Stomach smooth muscle (tissue), 2 donors: ENCODE measurements at regions not wholly inside any gene's neighbourhood (a gene's known extent, or its start where the extent isn't known, plus 50 kb on each side); places are given as distances from the start of the nearest gene placed in this dataset.
"Not testable (repeated sequence)": the region's sequence is repeated elsewhere in the genome, so short reads cannot be mapped to it uniquely, and the experiment has no call there.

Experiments
- H3K27ac ChIP-seq: one replicate; pipeline ENCODE4 v1.7.0; 2013; ENCODE audit warnings: mild to moderate bottlenecking, low read length, inconsistent platforms
- H3K27me3 ChIP-seq, 2 donors: one replicate each; pipeline ENCODE4 v1.7.0; 2013; ENCODE audit warnings: low read length in 2 of 2; ENCODE audit not compliant: insufficient read depth in 2 of 2, control insufficient read depth in 1 of 2
- H3K36me3 ChIP-seq, 2 donors: one replicate each; pipeline ENCODE4 v1.7.0; 2013; ENCODE audit warnings: low read length in 2 of 2; ENCODE audit not compliant: control insufficient read depth in 2 of 2, insufficient read depth in 2 of 2
- H3K4me1 ChIP-seq: one replicate; pipeline ENCODE4 v1.7.0; 2013; ENCODE audit warnings: low read length; ENCODE audit not compliant: control insufficient read depth, insufficient read depth
- H3K4me3 ChIP-seq, 2 donors: one replicate each; pipeline ENCODE4 v1.7.0; 2013; ENCODE audit warnings: low read length in 2 of 2
- H3K9ac ChIP-seq, 2 donors: one replicate each; pipeline ENCODE4 v1.7.0; 2013; ENCODE audit warnings: low read length in 2 of 2, mild to moderate bottlenecking in 1 of 2
- H3K9me3 ChIP-seq, 2 donors: one replicate each; pipeline ENCODE4 v1.7.0; 2013; ENCODE audit warnings: low read length in 2 of 2; ENCODE audit not compliant: control insufficient read depth in 2 of 2
- donor health status: healthy.
- donor health status: Pancreatic carcinoma.

DNA sequence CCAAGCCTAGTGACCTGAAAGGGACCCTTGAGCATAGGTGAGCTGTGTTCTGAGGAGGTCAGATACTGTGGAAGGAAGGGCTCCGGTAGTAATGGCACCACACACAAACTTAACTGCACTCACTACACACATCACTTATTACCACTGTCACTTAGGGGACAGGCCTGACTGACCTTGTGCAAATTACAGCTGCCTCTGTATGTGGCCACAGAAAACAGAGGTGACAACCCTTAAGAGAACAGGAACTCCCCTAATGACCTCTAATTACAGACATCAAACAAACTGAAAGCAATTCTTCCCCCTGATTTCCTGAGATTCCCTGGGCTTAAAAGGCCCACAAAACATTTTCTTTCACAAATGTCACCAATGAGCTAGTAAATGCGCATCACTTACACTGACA, 360.6 kb downstream of the RND3 start:
- Histone ChIP-seq H3K27me3 (no peaks in the 10 kb centered on the region), H3K36me3 (no peaks in the 10 kb centered on the region), H3K4me1 (no peaks in the 10 kb centered on the region), H3K27ac (no peak overlapping the region), H3K9me3 (no peaks in the 10 kb centered on the region), H3K4me3 (no peak overlapping the region), H3K9ac (no peak overlapping the region)

GRCh38 chr2:150126143-150126740, 361.2 kb downstream of the RND3 start:
- H3K27me3 ChIP-seq = no peaks in the 10 kb centered on the region
- no peaks in the 10 kb centered on the region for H3K36me3 ChIP-seq
- H3K27ac ChIP-seq = no peak overlapping the region
- H3K9me3 ChIP-seq = no peaks in the 10 kb centered on the region
- H3K4me1 ChIP-seq = no peaks in the 10 kb centered on the region
- H3K4me3 ChIP-seq = no peak overlapping the region
- H3K9ac ChIP-seq = no peak overlapping the region

GRCh38 chr2:150125708-150126107, 361.8 kb downstream of the RND3 start:
- no peaks in the 10 kb centered on the region for H3K27me3 ChIP-seq
- H3K4me1 ChIP-seq = no peaks in the 10 kb centered on the region
- no peak overlapping the region for H3K27ac ChIP-seq
- no peak overlapping the region for H3K4me3 ChIP-seq
- no peaks in the 10 kb centered on the region for H3K9me3 ChIP-seq
- no peak overlapping the region for H3K9ac ChIP-seq
- H3K36me3 ChIP-seq = no peaks in the 10 kb centered on the region

- no peaks in the 10 kb centered on the region for H3K27me3 ChIP-seq
- H3K9ac ChIP-seq = no peak overlapping the region
- H3K9me3 ChIP-seq = no peaks in the 10 kb centered on the region
- H3K27ac ChIP-seq = no peak overlapping the region
- no peaks in the 10 kb centered on the region for H3K4me1 ChIP-seq
- H3K36me3 ChIP-seq = no peaks in the 10 kb centered on the region
- H3K4me3 ChIP-seq = no peak overlapping the region
Measured at GRCh38 chr2:150125188-150125587, 362.3 kb downstream of the RND3 start.

- no peak overlapping the region for H3K9ac ChIP-seq
- H3K9me3 ChIP-seq = no peaks in the 10 kb centered on the region
- no peaks in the 10 kb centered on the region for H3K27me3 ChIP-seq
- H3K36me3 ChIP-seq = no peaks in the 10 kb centered on the region
- H3K27ac ChIP-seq = no peak overlapping the region
- H3K4me3 ChIP-seq = no peak overlapping the region
- H3K4me1 ChIP-seq = no peaks in the 10 kb centered on the region
Measured at GRCh38 chr2:150124739-150125138, 362.7 kb downstream of the RND3 start.

GRCh38 chr2:150122871-150123613, 364.4 kb downstream of the RND3 start:
- Histone ChIP-seq H3K4me3 (no peak overlapping the region), H3K27ac (no peak overlapping the region), H3K27me3 (no peaks in the 10 kb centered on the region), H3K9me3 (no peaks in the 10 kb centered on the region), H3K4me1 (no peaks in the 10 kb centered on the region), H3K36me3 (no peaks in the 10 kb centered on the region), H3K9ac (no peak overlapping the region)

DNA sequence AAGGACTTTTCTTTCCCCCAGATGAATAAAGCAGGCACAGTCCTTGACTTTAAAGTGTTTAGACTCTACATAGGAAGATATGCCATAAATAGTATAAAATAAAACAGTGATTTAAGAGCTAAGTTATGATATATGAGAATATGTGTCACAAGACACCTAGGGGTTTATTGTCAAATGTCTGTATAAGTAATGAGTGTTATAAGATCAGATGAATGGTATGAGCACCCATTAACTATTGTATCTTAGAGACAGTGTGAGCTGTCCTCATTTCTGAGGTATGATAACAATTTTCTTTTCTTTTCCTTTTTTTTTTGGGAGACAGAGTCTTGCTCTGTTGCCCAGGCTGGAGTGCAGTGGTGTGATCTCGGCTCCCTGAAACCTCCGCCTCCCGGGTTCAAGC, 365.3 kb downstream of the RND3 start:
- H3K27me3 ChIP-seq = no peaks in the 10 kb centered on the region
- no peaks in the 10 kb centered on the region for H3K4me1 ChIP-seq
- H3K27ac ChIP-seq = no peak overlapping the region
- no peaks in the 10 kb centered on the region for H3K36me3 ChIP-seq
- no peak overlapping the region for H3K9ac ChIP-seq
- H3K4me3 ChIP-seq = no peak overlapping the region
- no peaks in the 10 kb centered on the region for H3K9me3 ChIP-seq

- Histone ChIP-seq H3K9ac (no peak overlapping the region), H3K27me3 (no peaks in the 10 kb centered on the region), H3K4me3 (peak overlapping the region; percentile 19 to 40), H3K9me3 (no peaks in the 10 kb centered on the region), H3K4me1 (no peaks in the 10 kb centered on the region), H3K36me3 (no peaks in the 10 kb centered on the region), H3K27ac (no peak overlapping the region)
Measured at GRCh38 chr2:150120326-150120955, 367.0 kb downstream of the RND3 start.

GRCh38 chr2:150119819-150120218, 367.6 kb downstream of the RND3 start:
- Histone ChIP-seq H3K4me3 (no peak overlapping the region), H3K27ac (no peak overlapping the region), H3K9ac (no peak overlapping the region), H3K27me3 (no peaks in the 10 kb centered on the region), H3K9me3 (no peaks in the 10 kb centered on the region), H3K36me3 (no peaks in the 10 kb centered on the region), H3K4me1 (no peaks in the 10 kb centered on the region)

DNA sequence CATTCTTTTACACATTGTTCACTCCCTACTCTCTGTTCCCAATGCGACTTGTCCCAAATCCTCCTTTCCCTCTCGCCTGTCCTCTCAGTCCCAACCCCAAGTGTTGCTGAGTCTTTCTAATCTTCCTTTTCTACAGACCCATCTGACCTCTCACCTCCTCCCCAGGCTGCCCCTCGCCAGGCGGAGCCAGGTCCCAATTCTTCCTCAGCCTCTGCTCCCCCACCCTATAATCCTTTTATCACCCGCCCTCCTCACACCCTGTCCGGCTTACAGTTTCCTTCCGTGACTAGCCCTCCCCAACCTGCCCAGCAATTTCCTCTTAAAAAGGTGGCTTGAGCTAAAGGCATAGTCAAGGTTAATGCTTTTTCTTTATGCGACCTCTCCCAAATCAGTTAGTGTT, 373.4 kb downstream of the RND3 start:
- H3K9me3 ChIP-seq, H3K9ac ChIP-seq, H3K4me1 ChIP-seq, H3K4me3 ChIP-seq, H3K27ac ChIP-seq, H3K27me3 ChIP-seq, H3K36me3 ChIP-seq: not testable (repeated sequence)

DNA sequence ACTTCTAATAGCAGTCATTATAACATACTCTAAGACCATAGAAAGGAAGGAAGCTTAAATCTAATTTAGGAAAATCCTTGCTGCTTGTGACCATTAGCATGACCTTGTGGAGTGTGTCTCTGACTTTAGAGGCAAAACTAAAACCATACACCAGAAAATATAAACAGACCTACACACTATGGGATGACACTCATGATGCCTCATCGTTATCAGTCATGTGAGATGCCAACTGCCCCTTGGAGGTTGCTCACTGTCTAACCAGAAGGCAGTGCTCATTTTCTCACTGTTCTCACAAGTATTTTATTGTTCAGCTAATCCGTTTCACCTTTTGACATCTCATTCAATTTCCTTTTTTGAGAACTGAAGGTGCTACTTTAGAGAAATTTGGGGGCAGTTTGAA, 376.9 kb downstream of the RND3 start:
- Histone ChIP-seq H3K9ac (no peak overlapping the region), H3K4me3 (no peak overlapping the region), H3K36me3 (no peaks in the 10 kb centered on the region), H3K4me1 (no peaks in the 10 kb centered on the region), H3K9me3 (no peaks in the 10 kb centered on the region), H3K27ac (no peak overlapping the region), H3K27me3 (no peaks in the 10 kb centered on the region)
